ENCODE measurements at regions not wholly inside any gene's neighbourhood (a gene's known extent, or its start where the extent isn't known, plus 50 kb on each side); places are given as distances from the start of the nearest gene placed in this dataset.
"Not testable (repeated sequence)": the region's sequence is repeated elsewhere in the genome, so short reads cannot be mapped to it uniquely, and the experiment has no call there.

DNA sequence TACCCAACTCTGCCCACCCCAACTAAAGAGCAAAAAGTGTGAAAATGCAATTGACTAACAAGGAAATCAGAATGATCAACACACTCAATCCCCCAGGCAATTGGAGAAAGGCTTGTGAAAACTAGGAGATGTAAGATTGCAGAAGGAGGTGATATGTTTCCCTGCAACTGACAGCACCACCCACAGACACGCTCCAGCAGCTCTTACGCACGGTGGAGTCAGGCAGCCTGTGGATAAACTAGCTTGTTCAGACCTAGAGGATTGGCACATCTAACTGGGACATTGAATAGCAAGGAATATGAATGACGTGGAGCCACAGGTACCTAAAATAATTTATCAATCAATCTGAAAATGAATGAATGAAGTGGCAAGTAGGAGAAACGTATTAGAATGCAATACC lies 125.7 kb upstream of the MYO3A start:
- DNase-seq (ENCODE audit: low spot score): no peak

- DNase-seq (ENCODE audit: low spot score): no peak
Measured at GRCh38 chr10:25811052-25811685, 122.9 kb upstream of the MYO3A start.

DNA sequence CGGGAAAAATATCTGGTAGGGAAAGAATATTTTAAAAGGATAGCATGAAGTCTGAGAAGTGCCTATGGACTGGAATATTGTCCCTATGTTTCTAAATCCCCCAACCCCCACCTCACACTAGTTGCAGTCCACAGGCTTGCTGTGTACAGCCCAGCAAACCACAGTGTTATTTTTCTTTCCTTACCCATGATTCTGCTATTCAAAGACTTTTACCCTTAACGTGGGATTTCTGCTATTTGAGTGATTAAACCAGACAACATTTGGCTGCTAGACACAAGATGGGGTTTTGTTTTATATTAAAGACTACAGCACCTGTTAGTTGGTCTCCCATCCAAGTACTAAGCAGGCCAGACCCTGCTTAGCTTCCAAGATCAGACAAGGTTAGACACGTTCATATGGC lies 120.5 kb upstream of the MYO3A start:
- no peak for DNase-seq (ENCODE audit: low spot score)

DNA sequence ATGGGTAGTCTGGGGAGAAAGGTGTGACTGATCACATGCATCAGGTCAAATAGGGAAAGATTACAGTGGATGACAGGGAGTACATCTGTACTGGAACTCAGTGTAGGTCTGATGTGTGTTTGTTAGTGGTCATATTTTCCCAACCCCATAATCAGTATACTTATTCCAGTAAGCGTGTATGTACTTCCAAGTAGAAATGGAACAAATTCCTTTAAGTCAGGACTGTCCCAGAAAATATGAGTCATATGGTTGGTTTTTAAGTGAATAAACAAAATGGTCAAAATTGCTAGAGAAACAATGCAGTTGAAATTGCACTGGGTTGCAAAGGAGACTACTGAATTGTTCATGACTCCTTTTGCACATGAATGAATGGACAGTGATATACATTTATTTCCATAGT lies 118.8 kb upstream of the MYO3A start:
- no peak for DNase-seq (ENCODE audit: low spot score)

- DNase-seq (ENCODE audit: low spot score): no peak
Measured at GRCh38 chr10:25815999-25816768, 117.8 kb upstream of the MYO3A start.

DNA sequence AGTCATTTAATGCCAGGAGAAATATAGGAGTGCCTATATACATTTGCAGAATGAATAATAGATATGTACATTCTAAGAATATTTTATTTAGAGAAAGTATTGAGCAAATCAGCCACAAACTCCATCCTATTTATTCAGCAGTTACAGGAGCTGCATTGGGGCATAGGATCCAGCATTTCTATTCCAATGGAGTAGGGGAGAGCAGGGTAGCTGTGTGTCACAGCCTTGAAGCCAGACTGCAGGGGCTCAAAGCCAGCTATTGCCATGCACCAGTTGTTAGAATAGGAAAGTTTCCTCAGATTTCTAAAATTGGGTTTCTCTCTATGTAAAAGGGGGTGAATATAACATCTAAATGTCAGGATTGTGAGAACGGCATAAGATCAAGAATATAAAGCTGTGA lies 116.8 kb upstream of the MYO3A start:
- DNase-seq (ENCODE audit: low spot score): no peak

DNA sequence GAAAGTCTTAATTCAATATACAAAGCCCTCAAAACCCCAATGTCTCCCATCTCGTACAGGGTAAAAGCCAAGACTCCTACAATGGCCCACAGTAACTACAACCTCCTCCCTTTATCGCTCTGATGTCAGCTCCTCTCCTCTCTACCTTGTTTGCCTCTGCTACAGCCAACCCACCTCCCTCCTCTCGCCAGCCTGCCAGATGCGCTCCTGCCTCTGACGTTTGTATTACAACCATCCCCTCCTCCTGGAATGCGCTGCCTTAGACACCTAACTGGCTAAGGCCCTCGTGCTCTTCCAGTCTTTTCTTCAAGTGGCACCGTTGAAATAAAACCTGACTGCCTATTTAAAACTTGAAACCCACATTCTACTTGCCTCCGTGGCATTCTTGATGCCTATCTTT lies 115.3 kb upstream of the MYO3A start:
- DNase-seq (ENCODE audit: low spot score): no peak

- DNase-seq (ENCODE audit: low spot score): no peak
Measured at GRCh38 chr10:25820472-25820871, 113.6 kb upstream of the MYO3A start.

DNA sequence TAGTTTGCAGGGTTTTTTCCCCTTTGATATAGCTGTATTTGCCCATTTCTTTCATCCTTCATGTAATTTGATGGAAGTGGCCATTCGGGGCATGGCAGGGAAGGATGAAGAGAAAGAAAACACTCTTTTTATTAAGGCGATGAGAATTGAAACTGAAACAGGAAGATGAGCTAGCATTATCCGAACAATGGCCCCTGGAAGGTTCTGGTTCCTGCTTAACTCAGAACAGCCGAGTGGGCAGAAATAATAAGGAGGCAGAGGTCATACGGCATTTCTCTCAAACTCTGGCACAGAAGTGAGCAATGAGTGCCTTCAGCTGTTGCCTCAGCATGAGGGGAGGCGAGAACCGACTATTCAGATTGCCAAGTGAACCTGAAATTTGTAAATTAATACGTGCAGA lies 113.2 kb upstream of the MYO3A start:
- no peak for DNase-seq (ENCODE audit: low spot score)

GRCh38 chr10:25824050-25824449 lies 110.0 kb upstream of the MYO3A start:
- DNase-seq (ENCODE audit: low spot score): no peak

DNA sequence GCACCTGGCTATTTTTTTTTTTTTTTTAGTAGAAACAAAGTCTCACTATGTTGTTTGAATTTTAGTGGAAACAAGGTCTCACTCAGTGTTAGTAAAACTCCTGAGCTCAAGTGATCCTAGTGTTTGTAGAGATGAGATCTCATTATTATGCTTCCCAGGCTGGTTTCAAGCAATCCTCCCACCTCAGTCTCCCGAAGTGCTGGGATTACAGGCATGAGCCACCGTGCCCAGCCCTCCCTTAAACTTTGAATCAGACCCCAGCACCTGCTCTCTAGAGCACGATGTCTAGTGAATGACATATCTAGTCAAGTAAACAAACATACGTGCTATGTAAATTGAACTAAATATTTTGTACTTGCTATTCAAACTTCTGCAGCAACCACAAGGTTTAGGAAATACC lies 105.6 kb upstream of the MYO3A start:
- no peak for DNase-seq (ENCODE audit: low spot score)

DNA sequence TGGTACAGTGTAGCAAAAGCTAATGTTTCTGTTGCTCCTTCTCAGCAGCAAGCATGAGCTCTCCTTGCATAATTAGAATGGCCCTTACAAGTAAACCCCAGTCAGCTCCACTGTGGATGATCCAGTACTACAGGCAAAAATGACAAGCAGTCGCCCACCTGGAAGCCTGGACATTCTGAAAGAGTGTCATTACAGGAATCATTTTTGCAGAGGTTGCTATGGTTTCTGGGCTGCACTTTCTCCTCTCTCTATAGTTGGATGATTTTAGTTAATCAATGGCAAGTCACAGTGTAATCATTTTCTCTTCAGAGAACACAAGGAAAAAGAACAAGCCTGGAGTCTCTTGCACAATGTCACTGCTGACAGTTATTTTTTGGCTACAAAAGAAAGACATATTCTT lies 102.9 kb upstream of the MYO3A start:
- no peak for DNase-seq (ENCODE audit: low spot score)

GRCh38 chr10:25839683-25840082 lies 94.3 kb upstream of the MYO3A start:
- no peak for DNase-seq (ENCODE audit: low spot score)

- DNase-seq (ENCODE audit: low spot score): not testable (repeated sequence)
Measured at GRCh38 chr10:25840875-25841274, 93.2 kb upstream of the MYO3A start.

GRCh38 chr10:25842146-25842545 lies 91.9 kb upstream of the MYO3A start:
- no peak for DNase-seq (ENCODE audit: low spot score)

DNA sequence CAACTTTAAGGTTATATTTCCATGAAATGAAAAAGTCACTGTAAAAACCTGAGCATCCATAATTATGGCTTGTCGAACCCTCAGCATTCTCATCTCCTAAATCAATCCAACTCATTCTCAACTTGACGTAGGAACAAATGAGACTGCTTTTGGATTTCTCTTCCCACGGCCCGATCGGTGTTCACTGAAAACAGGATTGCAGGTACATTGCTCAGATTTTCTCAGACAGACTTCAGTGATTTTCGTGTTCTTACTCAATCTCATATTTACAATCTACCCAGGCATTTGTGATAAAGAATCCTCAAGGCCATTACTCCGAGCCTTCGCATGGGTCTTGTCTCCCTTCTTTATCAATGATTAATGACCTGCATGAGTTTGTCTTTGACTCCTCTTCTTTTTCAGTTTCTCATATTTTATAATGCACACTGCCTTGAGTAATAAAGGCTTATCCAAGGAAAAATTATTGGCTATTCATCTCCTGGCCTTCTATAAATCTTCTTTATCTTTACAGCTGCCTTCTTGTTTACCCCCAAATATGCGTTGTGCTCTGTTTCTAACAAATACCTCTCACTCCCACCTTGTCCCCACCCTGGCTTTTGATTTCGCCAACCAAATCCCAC lies 90.4 kb upstream of the MYO3A start:
- no peak for DNase-seq (ENCODE audit: low spot score)

DNA sequence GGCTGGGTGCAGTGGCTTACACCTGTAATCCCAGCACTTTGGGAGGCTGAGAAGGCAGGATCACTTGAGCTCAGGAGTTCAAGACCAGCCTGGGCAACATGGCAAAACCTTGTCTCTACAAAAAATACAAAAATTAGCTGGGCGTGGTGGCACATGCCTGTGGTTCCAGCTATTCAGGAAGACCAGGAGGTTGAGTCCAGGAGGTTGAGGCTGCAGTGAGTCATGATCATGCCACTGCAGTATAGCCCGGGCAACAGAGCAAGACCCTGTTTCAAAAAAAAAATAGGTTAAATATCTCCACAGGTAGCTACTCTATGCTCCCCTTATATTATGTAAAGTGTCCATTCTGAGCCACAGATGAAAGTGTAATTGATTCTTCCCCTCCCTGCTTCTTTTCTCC lies 89.3 kb upstream of the MYO3A start:
- not testable (repeated sequence) for DNase-seq (ENCODE audit: low spot score)

GRCh38 chr10:25849268-25849667 lies 84.8 kb upstream of the MYO3A start:
- DNase-seq (ENCODE audit: low spot score): no peak

GRCh38 chr10:25849988-25850387 lies 84.0 kb upstream of the MYO3A start:
- DNase-seq (ENCODE audit: low spot score): no peak

- DNase-seq (ENCODE audit: low spot score): no peak
Measured at GRCh38 chr10:25851548-25851947, 82.5 kb upstream of the MYO3A start.

DNA sequence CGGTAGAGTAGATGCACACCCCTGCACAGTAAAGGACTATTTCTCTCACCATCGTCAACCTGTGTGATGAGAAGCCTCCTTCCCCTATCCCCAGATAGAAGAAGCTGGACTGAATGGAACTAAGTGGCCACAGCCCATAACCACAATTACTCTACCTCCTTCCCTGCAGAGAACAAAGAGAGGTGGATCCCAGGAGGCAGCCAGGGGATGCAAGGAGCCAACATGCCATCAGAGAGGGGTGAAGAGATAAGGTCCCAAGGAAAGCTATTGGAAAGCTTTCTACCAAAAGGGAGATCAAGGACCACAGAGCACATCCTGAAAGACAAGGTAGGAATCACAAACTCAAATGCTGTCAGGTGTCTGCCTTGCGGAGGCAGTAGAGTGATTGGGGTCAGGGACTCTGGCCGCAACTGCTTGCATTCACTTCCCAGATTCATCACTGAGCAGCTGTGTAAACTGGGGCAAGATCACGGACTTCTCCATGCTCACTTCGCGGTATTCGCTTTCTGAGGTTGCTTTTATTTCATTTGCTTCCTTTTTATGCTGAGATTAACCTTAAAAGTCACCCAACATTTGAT lies 81.6 kb upstream of the MYO3A start:
- DNase-seq (ENCODE audit: low spot score): no peak

DNA sequence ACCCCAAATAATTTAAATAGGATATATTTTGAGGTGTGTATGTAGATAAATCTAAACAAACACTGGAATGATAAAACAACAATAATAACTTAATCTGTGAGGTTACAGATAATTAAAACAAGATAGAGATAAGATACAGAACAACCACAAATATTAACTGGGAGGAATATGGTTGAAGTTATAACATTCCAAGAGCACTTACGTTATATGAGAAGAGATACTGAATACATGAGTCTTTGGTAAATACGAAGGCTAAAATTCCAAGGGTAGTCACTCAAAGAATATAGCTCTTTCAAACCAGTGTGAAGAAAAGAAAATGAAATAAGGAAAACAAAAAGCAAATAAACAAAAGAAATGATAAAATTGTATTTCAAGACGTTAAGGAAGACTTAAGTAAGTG lies 76.0 kb upstream of the MYO3A start:
- no peak for DNase-seq (ENCODE audit: low spot score)

DNA sequence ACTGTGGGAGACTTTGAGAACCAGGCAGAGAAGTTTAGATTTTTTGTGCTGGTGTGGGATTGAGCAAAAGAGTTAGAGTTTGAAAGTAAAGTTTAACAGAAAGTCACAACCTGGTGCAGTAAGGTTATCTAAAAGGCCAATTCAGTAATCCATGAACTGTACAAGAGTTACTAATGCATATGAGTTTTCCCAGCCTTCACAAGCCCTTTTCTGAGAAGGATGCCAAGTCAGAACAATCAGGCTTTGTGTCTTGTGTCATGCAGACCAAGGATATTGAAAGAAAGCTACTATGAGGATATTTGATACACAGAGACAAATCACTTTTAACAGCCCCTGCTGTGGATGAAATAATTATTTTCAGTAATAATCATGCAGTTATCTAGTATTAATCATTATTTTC lies 68.8 kb upstream of the MYO3A start:
- DNase-seq (ENCODE audit: low spot score): no peak

Data from HuH-7.5 (cell line).